ENCODE measurements at regions not wholly inside any gene's neighbourhood (a gene's known extent, or its start where the extent isn't known, plus 50 kb on each side); places are given as distances from the start of the nearest gene placed in this dataset.

GRCh38 chr22:47445212-47445611 is 682.8 kb downstream of the TBC1D22A start:
- TF ChIP-seq CTCF (IDR thresholded peaks at IDR 0.05): no peak
- peak; percentile 56 for DNase-seq (ENCODE audit: low spot score)
- Histone ChIP-seq H3K4me3 (no peak overlapping the region), H3K27ac (no peak overlapping the region)

GRCh38 chr22:47444746-47445065 is 682.3 kb downstream of the TBC1D22A start:
- no peak overlapping the region for H3K27ac ChIP-seq
- DNase-seq (ENCODE audit: low spot score): peak; percentile 57
- H3K4me3 ChIP-seq: no peak overlapping the region
- TF ChIP-seq CTCF (IDR thresholded peaks at IDR 0.05): no peak

- H3K27ac ChIP-seq: no peak overlapping the region
- peak; percentile 49 for DNase-seq (ENCODE audit: low spot score)
- no peak for TF ChIP-seq CTCF (IDR thresholded peaks at IDR 0.05)
Measured at GRCh38 chr22:47443836-47444745, 681.6 kb downstream of the TBC1D22A start.

GRCh38 chr22:47442821-47443220 is 680.4 kb downstream of the TBC1D22A start:
- peak; percentile 8 for DNase-seq (ENCODE audit: low spot score)
- TF ChIP-seq CTCF (IDR thresholded peaks at IDR 0.05): no peak
- H3K27ac ChIP-seq: no peak overlapping the region

More at GRCh38 chr22:47443836-47444745, 681.6 kb downstream of the TBC1D22A start:
- no peak overlapping the region for H3K4me3 ChIP-seq

GRCh38 chr22:47439643-47440265 is 677.3 kb downstream of the TBC1D22A start:
- no peak for TF ChIP-seq CTCF (IDR thresholded peaks at IDR 0.05)
- no peak overlapping the region for H3K4me3 ChIP-seq

More at GRCh38 chr22:47442821-47443220, 680.4 kb downstream of the TBC1D22A start:
- H3K4me3 ChIP-seq: no peak overlapping the region

GRCh38 chr22:47437636-47438035 is 675.2 kb downstream of the TBC1D22A start:
- no peak for TF ChIP-seq CTCF (IDR thresholded peaks at IDR 0.05)
- no peak overlapping the region for H3K4me3 ChIP-seq
- no peak for DNase-seq (ENCODE audit: low spot score)
- no peak overlapping the region for H3K27ac ChIP-seq

More at GRCh38 chr22:47439643-47440265, 677.3 kb downstream of the TBC1D22A start:
- no peak overlapping the region for H3K27ac ChIP-seq
- peak; percentile 22 for DNase-seq (ENCODE audit: low spot score)
